ENCODE measurements at regions not wholly inside any gene's neighbourhood (a gene's known extent, or its start where the extent isn't known, plus 50 kb on each side); places are given as distances from the start of the nearest gene placed in this dataset.

DNA sequence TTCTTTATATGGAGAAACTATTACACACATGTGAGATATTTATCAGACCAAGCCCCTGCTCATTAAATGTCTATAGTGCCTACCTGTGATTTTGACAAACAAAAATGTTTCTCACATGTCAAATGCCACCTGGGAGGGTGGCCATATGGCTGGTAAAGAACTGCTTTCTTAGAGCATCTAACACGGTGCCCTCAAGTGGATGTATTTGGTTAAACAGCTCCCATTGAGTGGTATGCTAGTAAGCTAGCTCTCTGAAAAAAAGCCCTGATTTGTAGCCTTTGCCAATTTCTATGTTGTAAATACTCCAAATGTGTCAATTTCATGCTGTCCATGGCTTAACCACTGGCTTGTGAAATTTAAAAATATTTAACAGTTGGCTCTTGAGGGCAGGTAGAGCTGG, 94.6 kb downstream of the PMAIP1 start:
- Histone ChIP-seq H3K36me3 (ENCODE audit: control insufficient read depth in 2 of 4, insufficient read depth in 4 of 4, low read length in 3 of 4) (no peaks in the 10 kb centered on the region), H2BK15ac (ENCODE audit: low read length) (no peak overlapping the region), H3K4me1 (replicated peaks in 1 of 4; ENCODE audit: control insufficient read depth in 3 of 4, insufficient read depth in 4 of 4, low read length in 3 of 4) (no peaks in the 10 kb centered on the region), H2AFZ (ENCODE audit: low read length) (no peak overlapping the region), H3K56ac (replicated peaks; ENCODE audit: insufficient read length, low read depth, low read length) (no peak overlapping the region), H4K5ac (ENCODE audit: insufficient read length, low read depth, low read length) (no peak overlapping the region), H3K9ac (replicated peaks in 1 of 4; ENCODE audit: extremely low read depth in 1 of 4, low read depth in 3 of 4, low read length in 3 of 4) (no peak overlapping the region), H3K9me3 (ENCODE audit: insufficient read depth in 2 of 2, low read depth in 1 of 2, low read length in 1 of 2) (no peaks in the 10 kb centered on the region), H3K4me3 (ENCODE audit: extremely low read depth in 1 of 4, insufficient read depth in 2 of 4, low read depth in 3 of 4, low read length in 4 of 4) (no peak overlapping the region), H3K27ac (ENCODE audit: low read depth, low read length) (no peak overlapping the region), H3K4ac (replicated peaks; ENCODE audit: insufficient read length, low read depth, low read length) (no peak overlapping the region), H2AK5ac (ENCODE audit: low read depth, low read length) (no peak overlapping the region), H3K79me1 (ENCODE audit: low read depth, low read length) (no peaks in the 10 kb centered on the region), H4K8ac (ENCODE audit: extremely low read depth, insufficient read depth, low read length) (no peak overlapping the region), H4K91ac (replicated peaks; ENCODE audit: insufficient read length, low read length) (no peak overlapping the region), H3K14ac (ENCODE audit: insufficient read length) (no peak overlapping the region), H3K23ac (ENCODE audit: insufficient read length) (no peak overlapping the region), H2BK5ac (ENCODE audit: low read depth, low read length) (no peak overlapping the region), H4K20me1 (replicated peaks in 1 of 2; ENCODE audit: control insufficient read depth in 1 of 2, insufficient read depth in 2 of 2, low read length in 2 of 2) (no peaks in the 10 kb centered on the region), H3K79me2 (ENCODE audit: control insufficient read depth in 1 of 2, insufficient read depth in 2 of 2, low read length in 2 of 2) (no peaks in the 10 kb centered on the region), H3K27me3 (replicated peaks in 1 of 4; ENCODE audit: control insufficient read depth in 3 of 4, extremely low read depth in 1 of 4, insufficient read depth in 3 of 4, low read length in 3 of 4) (no peaks in the 10 kb centered on the region), H3K18ac (ENCODE audit: extremely low read depth, low read length) (no peak overlapping the region), H2BK20ac (ENCODE audit: low read length) (no peak overlapping the region), H2BK12ac (ENCODE audit: low read depth, low read length) (no peak overlapping the region), H3K4me2 (ENCODE audit: insufficient read depth in 1 of 2, low read depth in 2 of 2, low read length in 2 of 2) (no peak overlapping the region), H3K23me2 (ENCODE audit: low read depth, low read length) (no peaks in the 10 kb centered on the region), H2BK120ac (replicated peaks; ENCODE audit: low read depth, low read length) (no peak overlapping the region)
- WGBS, 2 experiments (ENCODE audit: extremely low coverage in 1 of 2, insufficient coverage in 1 of 2, insufficient read length in 1 of 2, insufficient replicate concordance in 2 of 2, low coverage in 1 of 2, low lambda C conversion rate in 2 of 2, missing lambda C conversion rate in 1 of 2): 38% methylated on average over 1 of the region's 1 CpG; no CpG with 5 or more reads in 1 of the 2 experiments
- TF ChIP-seq ATF3 (IDR thresholded peaks at IDR 0.05; ENCODE audit: insufficient read depth, low read depth, low read length) (no peak), CTCF (IDR thresholded peaks at IDR 0.05; ENCODE audit: control extremely low read depth in 1 of 3, insufficient read depth in 1 of 3, low read depth in 1 of 3, low read length in 3 of 3) (peak in 2 of 3 experiments; percentile 45 to 54; a peak in 3 of 4 replicates), YY1 (IDR thresholded peaks at IDR 0.05; ENCODE audit: low read depth, low read length) (no peak), RAD21 (IDR thresholded peaks at IDR 0.05 in 1 of 2, conservative IDR thresholded peaks at IDR 0.05 in 1 of 2; ENCODE audit: low read depth in 2 of 2, low read length in 2 of 2) (peak; percentile 48 to 52)
- FAIRE-seq (peak; percentile 65), DNase-seq (ENCODE audit: low read depth in 1 of 2, low spot score in 2 of 2) (no peak)
- ChIA-PET CTCF (ENCODE audit: partially characterized antibody) (interaction anchor here (0.7 to 5.2 kb wide), 25 partner anchors 8 to 675 kb away, joined by 3 to 61 read pairs (median 5); no protein-coding TSS in a partner anchor), POLR2A (ENCODE audit: partially characterized antibody) (interaction anchor here (0.6 to 0.9 kb wide), 2 partner anchors 26 to 73 kb away, joined by 3 read pairs; no protein-coding TSS in a partner anchor)

Measured in H1 (cell line).